SK-N-MC (cell line): ENCODE measurements at regions not wholly inside any gene's neighbourhood (a gene's known extent, or its start where the extent isn't known, plus 50 kb on each side); places are given as distances from the start of the nearest gene placed in this dataset.

Experiments
- EZH2 ChIP-seq: fragments of 200-600 bp; sonication (generic); IDR thresholded peaks from one replicate; pipeline ENCODE4 v1.6.1; 2017; ENCODE audit warnings: antibody characterized with exemption
- POLR2AphosphoS5 ChIP-seq: IDR thresholded peaks from 2 replicates; pipeline ENCODE4 v1.6.1; 2012; ENCODE audit warnings: mild to moderate bottlenecking, low read depth, low read length, borderline replicate concordance

GRCh38 chr4:187780070-187780469, 215.5 kb upstream of the ZFP42 start:
- TF ChIP-seq POLR2AphosphoS5: no peak
- no peak for TF ChIP-seq EZH2
